Ramos (cell line): ENCODE measurements at regions not wholly inside any gene's neighbourhood (a gene's known extent, or its start where the extent isn't known, plus 50 kb on each side); places are given as distances from the start of the nearest gene placed in this dataset.
"Not testable (repeated sequence)": the region's sequence is repeated elsewhere in the genome, so short reads cannot be mapped to it uniquely, and the experiment has no call there.

Source experiments
- in situ Hi-C: fragments of 300-500 bp; cut with MboI; formaldehyde crosslinking; loops from one replicate; pipeline ENCODE4 v1.14.3; 2022; ENCODE audit warnings: low sequenced_read_pairs; ENCODE audit not compliant: unreplicated experiment

- in situ Hi-C loops = no loop called here
These were observed 238.7 kb downstream of the ZPLD1 start for GRCh38 chr3:102673271-102674115.

DNA sequence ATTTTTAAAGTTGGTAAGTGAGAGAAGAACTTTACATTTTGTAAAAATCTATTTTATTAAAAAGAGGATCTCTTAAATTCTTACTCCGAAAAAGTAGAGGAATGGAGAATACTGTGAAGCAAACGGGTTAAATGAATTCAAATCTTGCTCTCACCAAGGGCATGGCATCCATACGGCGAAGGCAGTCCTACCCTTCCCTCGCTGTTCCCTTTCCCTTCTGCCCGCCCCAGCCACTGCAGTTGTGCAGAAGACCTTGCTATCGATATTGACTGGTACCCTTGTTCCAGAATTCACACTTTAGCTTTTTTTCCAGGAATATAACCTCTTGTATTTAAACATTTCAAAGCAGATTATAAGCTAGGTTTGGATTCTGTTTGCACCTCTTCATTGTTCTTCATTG, 239.5 kb downstream of the ZPLD1 start:
- in situ Hi-C loops = no loop called here

DNA sequence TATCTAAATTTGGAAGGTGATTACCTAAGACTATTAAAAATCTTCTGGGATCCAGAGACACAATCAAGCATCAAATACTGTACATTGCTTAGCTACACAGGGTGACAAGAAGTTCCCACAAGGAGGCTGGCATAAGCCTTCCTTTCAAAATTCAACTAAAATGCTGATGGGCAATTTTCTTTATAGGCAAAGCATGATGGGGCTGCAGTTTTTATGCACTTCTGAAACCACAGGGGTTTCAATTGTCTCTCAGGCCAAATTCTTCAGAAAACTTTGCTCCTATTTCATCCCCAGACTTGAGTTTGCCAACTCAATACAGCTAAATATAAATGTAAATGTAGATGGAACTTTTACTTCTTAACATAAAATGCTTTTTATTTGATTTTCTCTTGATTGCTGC, 241.6 kb downstream of the ZPLD1 start:
- in situ Hi-C loops = no loop called here

DNA sequence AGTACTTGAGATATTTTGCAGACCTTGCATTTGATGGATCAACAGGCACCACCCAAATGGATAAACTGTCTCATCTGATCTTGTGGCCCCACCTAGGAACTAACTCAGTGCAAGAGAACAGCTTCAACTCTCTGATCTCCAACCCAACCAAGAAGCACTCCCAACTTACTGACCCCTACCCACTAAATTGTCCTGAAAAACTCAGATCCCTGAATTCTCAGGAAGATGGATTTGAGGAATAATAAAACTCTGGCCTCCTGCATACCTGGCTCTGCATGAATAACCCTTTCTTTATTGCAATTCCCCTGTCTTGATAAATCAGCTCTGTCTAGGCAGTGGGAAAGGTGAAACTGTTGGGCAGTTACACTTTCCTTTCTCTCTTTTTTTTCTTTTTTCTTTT, 247.9 kb downstream of the ZPLD1 start:
- in situ Hi-C loops = no loop called here

GRCh38 chr3:102686792-102687191, 252.0 kb downstream of the ZPLD1 start:
- in situ Hi-C loops = no loop called here

DNA sequence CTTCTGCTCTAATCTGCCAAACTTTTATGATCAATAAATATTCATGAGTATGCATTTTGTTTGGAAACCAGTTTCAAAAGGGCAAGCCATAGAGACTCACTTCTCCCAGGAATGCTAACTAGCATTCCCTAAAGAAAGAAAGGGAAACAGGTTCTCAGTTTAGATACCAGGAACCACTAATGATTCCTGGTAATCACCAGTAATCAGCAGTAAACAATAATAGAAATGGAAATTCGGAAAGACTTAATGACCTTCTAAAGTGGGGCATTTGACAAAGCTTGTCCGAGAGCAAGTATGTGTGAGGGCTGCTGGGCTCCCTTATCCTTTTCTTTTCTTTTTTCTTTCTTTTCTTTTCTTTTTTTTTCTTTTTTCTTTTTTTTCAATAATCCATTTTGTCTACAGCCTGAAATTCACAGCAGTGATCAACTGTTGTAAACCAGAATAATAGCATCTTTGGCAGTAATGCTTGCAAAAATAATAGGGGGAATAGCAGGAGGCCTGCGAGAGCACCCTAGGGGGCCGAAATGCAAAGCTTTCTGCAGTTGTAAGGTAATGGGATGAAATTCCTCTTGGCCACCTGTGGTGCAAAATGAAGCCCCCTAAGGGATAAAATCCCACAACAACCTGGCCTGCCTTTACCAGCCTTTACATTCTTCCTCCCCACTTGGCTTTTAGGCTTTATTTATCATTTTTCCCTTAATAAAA, 253.2 kb downstream of the ZPLD1 start:
- in situ Hi-C loops = no loop called here

DNA sequence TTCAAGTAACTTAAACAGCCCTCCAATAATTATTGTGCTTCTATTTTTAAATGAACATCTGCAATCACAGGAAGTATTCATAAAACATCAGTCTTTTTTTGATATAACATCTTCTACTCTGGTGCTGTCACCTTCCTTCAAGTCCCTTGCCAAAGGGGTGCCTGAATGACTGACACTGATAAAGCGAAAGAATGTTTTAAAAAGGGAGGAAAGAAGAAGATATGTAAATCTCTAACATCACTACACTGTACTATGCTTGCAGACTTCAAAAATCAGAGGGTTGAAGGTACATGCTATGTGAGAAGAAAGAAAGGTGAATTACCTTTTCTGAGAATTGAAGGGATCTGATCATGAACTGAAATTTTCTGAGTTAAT, 253.7 kb downstream of the ZPLD1 start:
- in situ Hi-C loops = no loop called here

DNA sequence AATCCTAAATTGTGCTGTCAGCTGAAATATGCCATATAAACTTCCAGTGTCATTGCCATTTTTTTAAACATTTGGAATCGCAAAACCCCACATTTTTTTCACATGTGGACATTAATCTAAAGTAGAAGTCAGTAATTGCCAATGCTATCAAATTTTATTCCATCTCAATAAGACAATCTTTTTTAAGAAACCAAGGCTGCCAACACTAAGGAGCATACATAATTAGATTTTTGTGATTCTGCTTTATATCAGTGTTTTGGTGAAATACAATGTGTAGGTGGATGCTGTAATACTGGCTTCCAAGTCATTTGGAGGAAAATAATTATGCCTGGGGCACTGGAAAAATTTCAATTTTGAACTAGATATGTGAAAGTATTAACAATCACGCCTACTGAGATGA, 256.7 kb downstream of the ZPLD1 start:
- in situ Hi-C loops = no loop called here

DNA sequence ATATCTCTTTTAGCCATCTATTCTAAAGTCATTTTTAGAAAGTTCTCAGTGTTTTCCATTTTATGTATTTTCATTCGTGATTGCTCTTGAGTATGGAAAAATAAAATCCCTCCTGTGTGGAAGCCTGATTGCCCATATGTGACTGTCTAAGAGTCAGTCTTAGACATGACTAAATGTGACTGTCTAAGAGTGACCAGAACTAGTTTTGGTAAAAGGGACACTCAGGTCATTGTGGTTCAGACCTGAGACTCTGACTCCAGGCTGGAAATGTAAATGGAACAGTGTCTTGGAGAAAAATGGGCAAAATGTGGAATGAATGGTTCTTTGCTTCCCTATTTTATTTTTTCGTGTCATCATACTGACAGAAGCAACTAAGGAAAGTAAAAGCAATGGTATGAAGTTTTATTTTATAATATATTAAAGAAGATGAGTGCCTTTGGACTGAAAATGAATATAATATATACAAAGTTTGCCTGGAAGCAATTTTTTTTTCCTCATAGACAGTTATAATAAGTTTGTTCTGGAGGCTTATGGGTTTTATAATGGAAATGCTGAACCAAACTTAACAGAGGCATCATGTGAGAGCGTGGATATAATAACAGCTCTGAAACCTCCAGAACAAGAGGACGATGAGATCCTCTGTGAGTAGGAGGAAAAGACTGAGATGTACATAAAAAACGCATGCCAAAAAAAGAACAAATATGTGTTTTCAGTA, 264.4 kb downstream of the ZPLD1 start:
- in situ Hi-C loops = no loop called here

DNA sequence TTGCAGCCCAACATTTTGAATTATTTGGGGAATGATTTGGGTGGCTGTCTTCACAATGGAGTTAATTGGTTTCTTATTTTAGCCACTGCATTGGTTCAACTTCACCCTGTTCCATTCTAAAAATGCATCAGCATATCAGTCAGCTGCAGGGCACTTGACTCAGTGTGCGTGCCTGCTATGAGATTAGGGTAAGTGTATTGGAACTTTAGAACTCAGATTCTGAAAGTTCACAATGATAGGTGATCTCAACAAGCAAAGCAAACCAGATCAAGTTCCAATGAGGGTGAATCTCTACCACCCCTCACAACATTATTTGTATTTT, 265.0 kb downstream of the ZPLD1 start:
- in situ Hi-C loops = no loop called here

DNA sequence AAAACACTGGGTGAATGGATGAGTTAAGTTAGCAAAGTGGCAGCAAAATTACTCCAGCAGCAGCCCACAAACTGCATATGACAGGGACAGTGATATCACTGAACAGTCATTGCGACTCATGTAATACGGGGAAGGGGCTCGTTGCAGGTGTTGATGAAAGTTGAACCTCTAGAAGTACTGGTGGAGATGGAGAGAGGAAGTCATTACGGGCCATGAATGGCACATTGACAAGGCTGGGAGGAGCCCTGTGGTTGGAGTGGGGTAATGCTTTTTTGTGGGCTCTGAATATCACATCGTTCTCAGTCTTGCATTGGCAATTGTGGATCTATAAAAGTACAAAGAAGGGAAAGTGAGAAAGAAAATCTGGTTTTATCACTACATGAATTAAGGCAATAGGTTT, 278.1 kb downstream of the ZPLD1 start:
- in situ Hi-C loops = no loop called here

DNA sequence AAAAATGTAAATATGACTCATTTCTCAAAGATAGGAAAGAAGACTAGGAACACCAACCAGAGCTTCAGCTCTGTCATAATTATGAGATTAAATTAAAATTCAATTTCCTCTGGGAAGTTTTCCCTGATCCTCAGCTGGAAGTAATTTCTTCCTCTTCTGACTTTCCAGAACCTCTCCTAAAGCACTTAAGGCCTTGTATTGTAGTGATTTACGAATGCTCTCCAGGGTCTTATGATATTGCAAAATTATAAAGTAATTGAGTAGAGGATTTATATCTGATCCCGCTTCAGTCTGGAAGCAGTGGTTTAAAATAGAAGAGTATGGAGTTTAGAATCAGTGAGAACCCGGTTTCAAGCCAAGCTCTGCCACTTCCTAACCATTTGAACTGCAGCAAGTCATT, 279.8 kb downstream of the ZPLD1 start:
- in situ Hi-C loops = no loop called here

GRCh38 chr3:102715030-102715697, 280.3 kb downstream of the ZPLD1 start:
- in situ Hi-C loops = no loop called here

DNA sequence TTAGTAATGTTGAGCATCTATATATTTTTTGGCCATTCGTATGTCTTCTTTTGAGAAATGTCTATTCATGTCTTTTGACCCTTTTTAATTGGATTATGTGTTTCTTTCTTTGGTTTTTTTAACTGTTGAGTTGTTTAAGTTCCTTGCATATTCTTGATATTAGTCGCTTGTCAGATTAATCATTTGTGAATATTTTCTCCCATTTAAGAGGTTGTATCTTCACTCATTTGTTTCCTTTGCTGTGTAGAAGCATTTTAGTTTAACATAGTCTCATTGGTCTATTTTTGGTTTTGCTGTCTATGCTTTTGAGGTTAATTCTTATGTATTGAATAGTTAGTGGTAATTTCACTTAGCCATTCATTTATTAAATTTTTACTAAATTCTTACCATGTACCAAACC, 283.8 kb downstream of the ZPLD1 start:
- in situ Hi-C loops = no loop called here

DNA sequence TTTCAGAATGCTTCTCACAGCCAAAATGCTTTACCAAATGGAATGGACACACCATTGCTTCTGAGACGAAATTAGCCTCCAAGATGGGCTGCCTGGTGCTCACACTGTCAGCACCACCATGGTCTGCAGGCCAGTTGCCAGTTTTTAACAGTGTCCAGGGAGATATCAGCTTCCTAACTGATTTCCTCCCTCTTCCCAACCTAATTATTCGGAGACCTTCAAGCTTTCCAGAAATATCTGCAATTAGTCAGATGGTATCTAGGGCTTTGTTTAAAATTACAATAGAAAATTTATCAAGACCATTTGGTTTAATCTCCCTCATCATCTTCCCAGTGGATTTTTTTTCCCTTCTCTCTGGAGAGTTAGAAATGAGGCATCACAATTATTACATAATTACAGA, 287.5 kb downstream of the ZPLD1 start:
- in situ Hi-C loops = no loop called here

GRCh38 chr3:102727340-102727739, 292.5 kb downstream of the ZPLD1 start:
- in situ Hi-C loops = no loop called here

DNA sequence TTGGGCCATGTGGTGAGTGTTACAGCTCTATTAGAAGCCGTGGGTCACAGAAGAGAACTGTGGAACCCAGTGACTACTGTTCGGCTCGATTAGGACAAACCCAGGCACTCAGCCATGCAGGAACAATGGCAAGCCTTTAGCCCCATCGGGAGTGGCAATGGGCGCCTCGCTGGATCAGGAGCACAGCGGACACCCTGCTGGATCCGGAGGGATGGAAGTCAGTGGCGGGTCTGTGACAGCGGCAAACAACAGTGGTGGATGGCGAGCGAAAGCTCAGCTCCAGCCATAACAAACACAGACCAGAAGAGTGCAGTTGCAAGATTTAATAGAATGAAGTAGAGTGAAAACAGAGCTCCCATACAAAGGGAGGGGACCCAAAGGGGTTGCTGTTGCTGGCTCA, 297.8 kb downstream of the ZPLD1 start:
- in situ Hi-C loops = not testable (repeated sequence)

GRCh38 chr3:102733791-102734563, 299.2 kb downstream of the ZPLD1 start:
- in situ Hi-C loops = no loop called here

- in situ Hi-C loops = no loop called here
These were observed 300.5 kb downstream of the ZPLD1 start for GRCh38 chr3:102735311-102735710.

- in situ Hi-C loops = no loop called here
These were observed 301.6 kb downstream of the ZPLD1 start for GRCh38 chr3:102736288-102736974.
